ENCODE measurements at regions not wholly inside any gene's neighbourhood (a gene's known extent, or its start where the extent isn't known, plus 50 kb on each side); places are given as distances from the start of the nearest gene placed in this dataset.

- TF ChIP-seq USF1 (IDR thresholded peaks at IDR 0.05; ENCODE audit: borderline replicate concordance, low read depth) (no peak), CHD2 (IDR thresholded peaks at IDR 0.05; ENCODE audit: low read length, partially characterized antibody) (no peak)
Observed at GRCh38 chr3:106217745-106218144, 348.9 kb upstream of the CBLB start.

Measured in SK-N-SH (cell line).